K562 (cell line): ENCODE measurements at regions not wholly inside any gene's neighbourhood (a gene's known extent, or its start where the extent isn't known, plus 50 kb on each side); places are given as distances from the start of the nearest gene placed in this dataset.

Experiments used
- ATAC-seq: fragments of 200-7000 bp; cut with Tn5 transposase; 3 replicates; pipeline ENCODE4 v1.9.1; 2020; ENCODE audit warnings: moderate library complexity
- BruUV-seq: library from RNA; stranded (reverse); fragments of 400-500 nt; replicated peaks from 2 replicates; lab custom pipeline; 2021; lab: Mats Ljungman, UMichigan
- CTCF ChIA-PET: fragments of 300-600 bp; formaldehyde crosslinking; extraction: SDS; loops from one replicate; lab custom pipeline; 2021; ENCODE audit warnings: low intra/inter-chr PET ratio; lab: Yijun Ruan, JAX
- POLR2A ChIA-PET: fragments of 300-600, 350-650 bp; sonication (Branson Sonifier 250); formaldehyde crosslinking; extraction: SDS; loops from one replicate; lab custom pipeline; 2021; ENCODE audit warnings: antibody characterized with exemption, inconsistent platforms; lab: Yijun Ruan, JAX
- DNase-seq, 4 experiments: peaks; one replicate each; pipeline versions ENCODE4 v3.0.0 to v3.0.0-alpha.2; 2011 to 2018; ENCODE audit warnings: low spot score in 3 of 4, mixed read lengths in 3 of 4; ENCODE audit errors: extremely low read depth in 1 of 4
- FAIRE-seq: peaks from 2 replicates; lab custom pipeline; 2011; peaks lifted over from hg19 to GRCh38; lab: Jason Lieb, UNC
- H2AFZ ChIP-seq: 2 replicates; pipeline ENCODE4 v1.6.0; 2011; ENCODE audit warnings: low read depth, low read length, control low read depth, inconsistent platforms
- H3K27ac ChIP-seq: fragments of 200-600 bp; 3 replicates; pipeline ENCODE4 v1.8.0; 2011; ENCODE audit warnings: low read depth, mild to moderate bottlenecking, control low read depth, inconsistent platforms, low read length, moderate library complexity, mixed read lengths; ENCODE audit errors: extremely low read depth
- H3K27me3 ChIP-seq, 2 experiments: fragments of 300-600 bp in 1 of 2; 2 replicates in 1 of 2; 3 replicates in 1 of 2; pipeline versions ENCODE4 v1.6.0 to v1.8.0; 2011; ENCODE audit warnings: inconsistent platforms in 2 of 2, low read length in 2 of 2, mild to moderate bottlenecking in 1 of 2, mixed read lengths in 1 of 2, moderate library complexity in 1 of 2; ENCODE audit not compliant: control insufficient read depth in 2 of 2, insufficient read depth in 2 of 2
- H3K36me3 ChIP-seq: fragments of 300-600 bp; 3 replicates; pipeline ENCODE4 v1.8.0; 2011; ENCODE audit warnings: mild to moderate bottlenecking, low read length, inconsistent platforms; ENCODE audit not compliant: control insufficient read depth, insufficient read depth
- H3K4me1 ChIP-seq, 2 experiments: fragments of 200-600 bp in 1 of 2; replicated peaks in 1 of 2; 2 replicates in 1 of 2; 3 replicates in 1 of 2; pipeline versions ENCODE4 v1.5.1 to v1.8.0; 2011; ENCODE audit warnings: inconsistent platforms in 2 of 2, low read length in 2 of 2, mild to moderate bottlenecking in 1 of 2, mixed read lengths in 1 of 2, moderate library complexity in 1 of 2; ENCODE audit not compliant: control insufficient read depth in 2 of 2, insufficient read depth in 2 of 2
- H3K4me2 ChIP-seq: 2 replicates; pipeline ENCODE4 v1.6.1; 2011; ENCODE audit warnings: low read length, control low read depth, inconsistent platforms, mixed read lengths; ENCODE audit not compliant: insufficient read depth
- H3K4me3 ChIP-seq: fragments of 200-600 bp; sonication (generic), shearing (Covaris generic); 2 replicates; pipeline ENCODE4 v1.5.1; 2016; ENCODE audit warnings: control low read depth, inconsistent platforms
- H3K79me2 ChIP-seq: fragments of 200-600 bp; 3 replicates; pipeline ENCODE4 v1.8.0; 2011; ENCODE audit warnings: low read length, inconsistent platforms; ENCODE audit not compliant: control insufficient read depth, insufficient read depth
- H3K9ac ChIP-seq, 2 experiments: 2 replicates each; pipeline versions ENCODE4 v1.6.0 to v1.6.1; 2011; ENCODE audit warnings: low read depth in 2 of 2, low read length in 2 of 2, control low read depth in 1 of 2, inconsistent platforms in 1 of 2, mild to moderate bottlenecking in 1 of 2, mixed read lengths in 1 of 2; ENCODE audit not compliant: insufficient read depth in 1 of 2
- H3K9me1 ChIP-seq: one replicate; pipeline ENCODE4 v1.6.0; 2011; ENCODE audit warnings: inconsistent platforms, mild to moderate bottlenecking, low read length, moderate library complexity; ENCODE audit not compliant: control insufficient read depth, insufficient read depth
- H3K9me3 ChIP-seq: replicated peaks from 2 replicates; pipeline ENCODE4 v1.5.1; 2011; ENCODE audit warnings: low read depth, low read length, inconsistent platforms; ENCODE audit not compliant: control insufficient read depth, insufficient read depth
- H4K20me1 ChIP-seq: replicated peaks from 2 replicates; pipeline ENCODE4 v1.6.1; 2011; ENCODE audit warnings: low read length, inconsistent platforms, mixed read lengths; ENCODE audit not compliant: control insufficient read depth, insufficient read depth
- BRF1 ChIP-seq: IDR thresholded peaks from 3 replicates; pipeline ENCODE4 v1.6.1; 2011; ENCODE audit warnings: borderline replicate concordance, mild to moderate bottlenecking; ENCODE audit not compliant: insufficient read length; ENCODE audit errors: extremely low read depth
- MYNN ChIP-seq, 2 experiments: sonication (generic); formaldehyde crosslinking in 1 of 2; IDR thresholded peaks; 2 replicates each; pipeline versions ENCODE4 v1.5.0 to v1.6.1; 2016 to 2020; ENCODE audit warnings: antibody characterized with exemption in 1 of 2, missing genetic modification reagents in 1 of 2
- RB1 ChIP-seq: fragments of 450-650 bp; IDR thresholded peaks from 2 replicates; pipeline ENCODE4 v1.6.1; 2017; ENCODE audit warnings: low read depth, mild to moderate bottlenecking
- ZNF324 ChIP-seq: fragments of 250-450 bp; sonication (Bioruptor Pico); IDR thresholded peaks from 2 replicates; pipeline ENCODE4 v1.4.0; 2020; ENCODE audit warnings: mild to moderate bottlenecking
- WGBS: fragments of 100-300 bp; shearing (Covaris generic); methylation state at CpG from one replicate; pipeline ENCODE4 v1.1.6; 2016; ENCODE audit warnings: low coverage, mixed read lengths; ENCODE audit not compliant: insufficient coverage; ENCODE audit errors: missing lambda C conversion rate; 5-methylcytosine and 5-hydroxymethylcytosine counted together
- in situ Hi-C: fragments of 300-500 bp; cut with MboI; formaldehyde crosslinking; loops from 4 replicates; pipeline ENCODE4 v1.15.0; 2018; ENCODE audit warnings: inconsistent platforms, mixed read lengths
- intact Hi-C: fragments of 100-400 bp; cut with micrococcal nuclease; formaldehyde crosslinking; loops from 2 replicates; pipeline ENCODE4 v1.14.2; 2022
- TF ChIP-seq, protein P1 (sequence below): sonication (generic); formaldehyde crosslinking; IDR thresholded peaks from 2 replicates; pipeline ENCODE4 v1.8.1; 2023; ENCODE audit warnings: mild to moderate bottlenecking, missing genetic modification reagents

DNA sequence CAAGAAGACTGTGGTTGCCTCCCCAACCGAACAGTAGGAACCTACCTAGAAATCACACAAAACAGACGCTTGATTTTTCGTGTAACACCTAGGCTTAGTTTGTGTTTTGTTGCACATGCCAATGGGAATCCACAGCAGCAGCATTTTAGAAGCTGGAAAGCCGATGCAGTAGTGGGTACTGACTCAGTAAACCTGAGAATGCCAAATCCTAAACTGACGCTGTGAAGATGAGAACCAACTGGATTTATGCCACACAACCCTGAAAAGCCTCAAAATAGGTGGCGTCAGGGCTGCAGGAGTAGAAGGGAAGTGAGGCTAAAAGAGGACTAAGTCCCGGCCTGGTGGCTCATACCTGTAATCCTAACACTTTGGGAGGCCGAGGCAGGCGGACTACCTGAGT lies 162.5 kb downstream of the REEP3 start:
- H3K9ac ChIP-seq, result no peak overlapping the region
- no peaks in the 10 kb centered on the region for H4K20me1 ChIP-seq
- no peak overlapping the region for H2AFZ ChIP-seq
- DNase-seq (no peak), ATAC-seq (no peak), FAIRE-seq (no peak)
- no peaks in the 10 kb centered on the region for H3K4me1 ChIP-seq
- intact Hi-C loops (no loop called here), in situ Hi-C loops (no loop called here)
- POLR2A ChIA-PET, result interaction anchor here (0.6 kb wide), 1 partner anchor 45 kb away, joined by 4 read pairs; no protein-coding TSS in a partner anchor
- no peaks in the 10 kb centered on the region for H3K36me3 ChIP-seq
- no peaks in the 10 kb centered on the region for H3K79me2 ChIP-seq
- BruUV-seq, result no TSS peak
- TF ChIP-seq BRF1 (no peak), ZNF324 (no peak), MYNN (IDR thresholded peaks at IDR 0.05) (no peak), MYNN (CRISPR knock-in tag; IDR thresholded peaks at IDR 0.05) (no peak), RB1 (no peak)
- TF ChIP-seq, protein P1, sequence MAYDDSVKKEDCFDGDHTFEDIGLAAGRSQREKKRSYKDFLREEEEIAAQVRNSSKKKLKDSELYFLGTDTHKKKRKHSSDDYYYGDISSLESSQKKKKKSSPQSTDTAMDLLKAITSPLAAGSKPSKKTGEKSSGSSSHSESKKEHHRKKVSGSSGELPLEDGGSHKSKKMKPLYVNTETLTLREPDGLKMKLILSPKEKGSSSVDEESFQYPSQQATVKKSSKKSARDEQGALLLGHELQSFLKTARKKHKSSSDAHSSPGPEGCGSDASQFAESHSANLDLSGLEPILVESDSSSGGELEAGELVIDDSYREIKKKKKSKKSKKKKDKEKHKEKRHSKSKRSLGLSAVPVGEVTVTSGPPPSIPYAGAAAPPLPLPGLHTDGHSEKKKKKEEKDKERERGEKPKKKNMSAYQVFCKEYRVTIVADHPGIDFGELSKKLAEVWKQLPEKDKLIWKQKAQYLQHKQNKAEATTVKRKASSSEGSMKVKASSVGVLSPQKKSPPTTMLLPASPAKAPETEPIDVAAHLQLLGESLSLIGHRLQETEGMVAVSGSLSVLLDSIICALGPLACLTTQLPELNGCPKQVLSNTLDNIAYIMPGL (CRISPR knock-in tag), result no peak
- H3K4me2 ChIP-seq, result no peak overlapping the region
- H3K27ac ChIP-seq, result no peak overlapping the region
- H3K9me1 ChIP-seq, result no peaks in the 10 kb centered on the region
- 2% methylated on average over 9 of the region's 9 CpGs for WGBS
- H3K9me3 ChIP-seq, result no peaks in the 10 kb centered on the region
- no peak overlapping the region for H3K4me3 ChIP-seq
- H3K27me3 ChIP-seq, result peaks cover 9 to 18% of the 10 kb centered on the region in 2 experiments; a peak in 3 of 5 replicates
- CTCF ChIA-PET, result no interaction called here
